Astrocyte (in vitro differentiated cells and primary cell): ENCODE measurements at regions not wholly inside any gene's neighbourhood (a gene's known extent, or its start where the extent isn't known, plus 50 kb on each side); places are given as distances from the start of the nearest gene placed in this dataset.

ENCODE experiments used
- CTCF ChIP-seq: IDR thresholded peaks from 2 replicates; pipeline ENCODE4 v1.5.1; 2011; ENCODE audit warnings: low read depth, mild to moderate bottlenecking, inconsistent platforms, low read length, moderate library complexity; ENCODE audit not compliant: insufficient read depth
- EZH2 ChIP-seq: IDR thresholded peaks from 2 replicates; pipeline ENCODE4 v1.6.1; 2012; ENCODE audit warnings: mild to moderate bottlenecking, low read length, inconsistent platforms; ENCODE audit not compliant: insufficient read depth

- no peak for TF ChIP-seq EZH2
- TF ChIP-seq CTCF: no peak
Measured at GRCh38 chr2:44840503-44840850, 101.0 kb upstream of the SIX3 start.
